Karpas-422 (cell line): ENCODE measurements at regions not wholly inside any gene's neighbourhood (a gene's known extent, or its start where the extent isn't known, plus 50 kb on each side); places are given as distances from the start of the nearest gene placed in this dataset.
A peak's percentile ranks its signal among the peaks of the same experiment; 100 is the strongest.
"Not testable (repeated sequence)": the region's sequence is repeated elsewhere in the genome, so short reads cannot be mapped to it uniquely, and the experiment has no call there.

Experiments
- DNase-seq: peaks from one replicate; pipeline ENCODE4 v3.0.0-alpha.2; 2015
- H2AFZ ChIP-seq: fragments of 200-600 bp; sonication (generic); 2 replicates; pipeline ENCODE4 v1.6.1; 2014; ENCODE audit warnings: antibody characterized with exemption, low read length, mixed read lengths
- H3K27ac ChIP-seq: fragments of 200-600 bp; sonication (generic); 2 replicates; pipeline ENCODE4 v1.5.1; 2014; ENCODE audit warnings: mild to moderate bottlenecking, low read length, moderate library complexity
- H3K27me3 ChIP-seq: fragments of 200-600 bp; sonication (generic); 2 replicates; pipeline ENCODE4 v1.6.1; 2014; ENCODE audit warnings: low read length, mixed read lengths
- H3K36me3 ChIP-seq: fragments of 200-600 bp; sonication (generic); 2 replicates; pipeline ENCODE4 v1.6.1; 2014; ENCODE audit warnings: low read length, mixed read lengths; ENCODE audit not compliant: insufficient read depth
- H3K4me1 ChIP-seq: fragments of 200-600 bp; sonication (generic); 2 replicates; pipeline ENCODE4 v1.6.1; 2014; ENCODE audit warnings: mild to moderate bottlenecking, low read length, mixed read lengths
- H3K4me2 ChIP-seq: fragments of 200-600 bp; sonication (generic); 2 replicates; pipeline ENCODE4 v1.6.1; 2014; ENCODE audit warnings: low read length, low read depth, mild to moderate bottlenecking; ENCODE audit not compliant: poor library complexity, severe bottlenecking
- H3K4me3 ChIP-seq: fragments of 200-600 bp; sonication (generic); 2 replicates; pipeline ENCODE4 v1.5.1; 2014; ENCODE audit warnings: mild to moderate bottlenecking, antibody characterized with exemption, low read length, mixed read lengths
- H3K79me2 ChIP-seq: fragments of 200-600 bp; sonication (generic); 2 replicates; pipeline ENCODE4 v1.6.1; 2014; ENCODE audit warnings: mild to moderate bottlenecking, low read length, mixed read lengths
- H3K9ac ChIP-seq: fragments of 200-600 bp; sonication (generic); 2 replicates; pipeline ENCODE4 v1.6.0; 2014; ENCODE audit warnings: low read length
- H3K9me2 ChIP-seq: fragments of 200-600 bp; sonication (generic), shearing (Covaris generic); replicated peaks from 2 replicates; pipeline ENCODE4 v1.6.0; 2014; ENCODE audit warnings: mild to moderate bottlenecking, low read length, moderate library complexity; ENCODE audit not compliant: insufficient read depth
- H3K9me3 ChIP-seq: fragments of 300-700, 200-600 bp; sonication (generic); 2 replicates; pipeline ENCODE4 v1.6.1; 2014; ENCODE audit warnings: low read length, mixed read lengths
- H4K20me1 ChIP-seq: fragments of 200-600 bp; sonication (generic); 2 replicates; pipeline ENCODE4 v1.6.1; 2014; ENCODE audit warnings: mild to moderate bottlenecking, antibody characterized with exemption, low read length, low read depth; ENCODE audit not compliant: insufficient read depth

- peak; percentile 81 for DNase-seq
- Histone ChIP-seq H3K27me3 (no peaks in the 10 kb centered on the region), H3K4me3 (no peak overlapping the region), H3K4me1 (peaks cover 8% of the 10 kb centered on the region), H3K9me2 (no peaks in the 10 kb centered on the region), H3K36me3 (no peaks in the 10 kb centered on the region), H3K4me2 (no peak overlapping the region), H2AFZ (no peak overlapping the region), H4K20me1 (no peaks in the 10 kb centered on the region), H3K27ac (no peak overlapping the region), H3K79me2 (no peaks in the 10 kb centered on the region), H3K9me3 (no peaks in the 10 kb centered on the region), H3K9ac (no peak overlapping the region)
Observed at GRCh38 chr17:22512997-22513538, 820.7 kb downstream of the KCNJ18 start.

DNA sequence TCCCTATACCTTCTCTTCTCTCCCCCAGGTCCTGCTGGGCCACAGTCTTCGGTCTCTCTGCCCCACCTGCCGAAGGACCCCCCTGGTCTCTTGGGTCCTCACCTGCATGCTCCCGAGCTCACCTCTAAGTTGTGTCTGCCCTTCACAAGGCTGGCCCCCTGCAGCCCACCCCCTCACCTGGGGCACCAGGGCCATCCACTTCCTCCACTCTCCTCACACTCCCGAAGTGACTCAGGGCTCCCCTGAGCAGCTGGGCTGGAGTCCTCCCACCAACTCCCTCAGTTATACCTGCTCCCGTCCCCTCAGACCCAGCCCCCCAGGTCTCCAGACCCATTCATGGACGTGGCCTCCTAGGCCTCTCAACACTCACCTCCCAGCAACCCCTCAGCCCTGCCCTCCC lies 822.0 kb downstream of the KCNJ18 start:
- H3K9me3 ChIP-seq: no peaks in the 10 kb centered on the region
- no peaks in the 10 kb centered on the region for H3K27me3 ChIP-seq
- no peaks in the 10 kb centered on the region for H3K9me2 ChIP-seq

DNA sequence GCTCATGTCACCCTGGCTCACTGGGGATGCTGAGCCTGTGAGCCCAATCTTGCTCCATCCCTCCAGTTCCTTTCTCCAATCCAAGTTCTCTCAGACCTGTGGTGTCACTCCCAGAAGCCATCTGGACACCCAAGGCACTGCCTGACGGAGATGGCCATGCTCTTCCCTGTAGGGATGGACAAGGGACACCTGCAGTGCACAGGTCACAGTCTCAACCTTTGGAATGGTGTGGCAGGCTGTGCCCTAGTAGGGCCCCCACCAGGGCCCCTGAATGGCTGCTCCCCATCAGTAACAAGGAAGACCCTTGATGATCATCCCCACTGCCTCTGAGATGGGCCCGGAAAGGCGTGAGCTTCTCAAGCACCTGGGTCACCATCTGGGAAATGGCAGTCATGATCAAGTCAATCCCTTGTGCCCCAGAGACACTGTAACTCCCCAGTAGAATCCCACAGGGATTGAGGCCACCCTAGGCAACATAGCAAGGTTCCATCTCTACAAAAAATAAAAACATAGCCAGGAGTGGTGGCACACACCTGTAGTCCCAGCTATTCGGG lies 822.5 kb downstream of the KCNJ18 start:
- Histone ChIP-seq H2AFZ (no peak overlapping the region), H3K4me2 (no peak overlapping the region), H3K9ac (no peak overlapping the region), H3K27me3 (no peaks in the 10 kb centered on the region), H3K79me2 (no peaks in the 10 kb centered on the region), H3K36me3 (no peaks in the 10 kb centered on the region), H3K27ac (no peak overlapping the region), H3K4me3 (no peak overlapping the region), H3K4me1 (peaks cover 2% of the 10 kb centered on the region; the same call in 1 of the 2 replicates), H3K9me2 (no peaks in the 10 kb centered on the region), H4K20me1 (no peaks in the 10 kb centered on the region), H3K9me3 (no peaks in the 10 kb centered on the region)
- DNase-seq: no peak

More for the DNA sequence above, 822.0 kb downstream of the KCNJ18 start:
- Histone ChIP-seq H3K27ac (no peak overlapping the region), H3K4me1 (peaks cover 3% of the 10 kb centered on the region; the same call in 1 of the 2 replicates), H3K79me2 (no peaks in the 10 kb centered on the region), H2AFZ (no peak overlapping the region), H3K4me2 (no peak overlapping the region), H3K9ac (no peak overlapping the region), H3K4me3 (no peak overlapping the region), H3K36me3 (no peaks in the 10 kb centered on the region), H4K20me1 (no peaks in the 10 kb centered on the region)
- DNase-seq: no peak

DNA sequence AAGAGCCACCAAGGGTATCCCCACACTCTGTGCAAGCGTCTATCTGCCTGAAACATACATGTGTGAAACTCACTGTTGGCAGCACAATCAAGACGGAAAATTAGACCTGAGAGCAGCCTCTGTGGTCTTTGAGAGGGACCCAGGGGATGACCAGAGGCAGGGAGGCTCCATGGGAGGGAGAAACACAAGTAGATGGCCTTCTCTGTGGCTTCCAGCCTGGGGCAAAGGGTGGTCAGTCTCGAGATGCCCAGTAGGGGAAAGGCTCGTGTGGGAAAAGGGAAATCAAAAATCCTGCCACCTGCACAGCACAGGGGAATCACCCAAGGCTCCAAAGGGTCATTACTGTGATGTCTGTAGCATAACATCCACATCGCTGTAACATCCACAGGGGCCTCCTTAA lies 823.3 kb downstream of the KCNJ18 start:
- no peaks in the 10 kb centered on the region for H4K20me1 ChIP-seq
- no peaks in the 10 kb centered on the region for H3K9me2 ChIP-seq
- no peaks in the 10 kb centered on the region for H3K27me3 ChIP-seq
- no peak overlapping the region for H3K27ac ChIP-seq
- H3K4me3 ChIP-seq: no peak overlapping the region
- H3K4me1 ChIP-seq: no peaks in the 10 kb centered on the region
- H3K9ac ChIP-seq: no peak overlapping the region
- H3K36me3 ChIP-seq: no peaks in the 10 kb centered on the region
- no peak overlapping the region for H3K4me2 ChIP-seq
- H3K9me3 ChIP-seq: no peaks in the 10 kb centered on the region
- no peaks in the 10 kb centered on the region for H3K79me2 ChIP-seq
- H2AFZ ChIP-seq: no peak overlapping the region
- no peak for DNase-seq

GRCh38 chr17:22516861-22517636 lies 824.7 kb downstream of the KCNJ18 start:
- Histone ChIP-seq H3K4me3 (no peak overlapping the region), H2AFZ (no peak overlapping the region), H3K4me2 (no peak overlapping the region)

GRCh38 chr17:22517716-22518115 lies 825.4 kb downstream of the KCNJ18 start:
- no peaks in the 10 kb centered on the region for H3K9me3 ChIP-seq
- H3K36me3 ChIP-seq: no peaks in the 10 kb centered on the region
- DNase-seq: peak; percentile 52
- H3K4me1 ChIP-seq: no peaks in the 10 kb centered on the region
- H3K27me3 ChIP-seq: no peaks in the 10 kb centered on the region
- no peak overlapping the region for H3K4me2 ChIP-seq
- H3K79me2 ChIP-seq: no peaks in the 10 kb centered on the region
- no peaks in the 10 kb centered on the region for H3K9me2 ChIP-seq
- no peak overlapping the region for H3K27ac ChIP-seq
- no peak overlapping the region for H2AFZ ChIP-seq
- H3K9ac ChIP-seq: no peak overlapping the region
- no peaks in the 10 kb centered on the region for H4K20me1 ChIP-seq
- no peak overlapping the region for H3K4me3 ChIP-seq

More at GRCh38 chr17:22516861-22517636, 824.7 kb downstream of the KCNJ18 start:
- Histone ChIP-seq H3K27ac (no peak overlapping the region), H3K9me3 (no peaks in the 10 kb centered on the region), H4K20me1 (no peaks in the 10 kb centered on the region), H3K36me3 (no peaks in the 10 kb centered on the region), H3K27me3 (no peaks in the 10 kb centered on the region), H3K4me1 (no peaks in the 10 kb centered on the region), H3K9me2 (no peaks in the 10 kb centered on the region), H3K79me2 (no peaks in the 10 kb centered on the region), H3K9ac (no peak overlapping the region)
- no peak for DNase-seq

DNA sequence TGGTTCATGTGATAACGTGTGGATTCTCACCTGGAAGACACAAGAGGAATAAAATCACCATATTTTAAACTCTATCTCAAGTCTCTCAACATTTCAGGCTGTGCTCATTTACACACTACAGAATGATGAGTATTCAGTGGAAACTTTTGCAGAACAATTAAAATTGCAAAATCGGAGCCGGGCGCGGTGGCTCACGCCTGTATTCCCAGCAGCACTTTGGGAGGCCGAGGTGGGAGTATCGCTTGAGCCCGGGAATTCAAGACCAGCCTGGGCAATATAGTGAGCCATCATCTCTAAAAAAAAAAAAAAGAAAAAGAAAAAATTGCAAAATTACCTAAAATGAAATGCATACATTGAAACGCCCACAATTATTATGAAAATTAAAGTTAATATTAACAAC lies 825.9 kb downstream of the KCNJ18 start:
- Histone ChIP-seq H3K9me2 (no peaks in the 10 kb centered on the region), H3K4me3 (no peak overlapping the region), H3K9me3 (no peaks in the 10 kb centered on the region), H3K27me3 (no peaks in the 10 kb centered on the region), H2AFZ (no peak overlapping the region), H4K20me1 (no peaks in the 10 kb centered on the region), H3K4me2 (no peak overlapping the region), H3K27ac (no peak overlapping the region), H3K9ac (no peak overlapping the region), H3K36me3 (no peaks in the 10 kb centered on the region), H3K79me2 (no peaks in the 10 kb centered on the region), H3K4me1 (no peaks in the 10 kb centered on the region)
- DNase-seq: no peak

DNA sequence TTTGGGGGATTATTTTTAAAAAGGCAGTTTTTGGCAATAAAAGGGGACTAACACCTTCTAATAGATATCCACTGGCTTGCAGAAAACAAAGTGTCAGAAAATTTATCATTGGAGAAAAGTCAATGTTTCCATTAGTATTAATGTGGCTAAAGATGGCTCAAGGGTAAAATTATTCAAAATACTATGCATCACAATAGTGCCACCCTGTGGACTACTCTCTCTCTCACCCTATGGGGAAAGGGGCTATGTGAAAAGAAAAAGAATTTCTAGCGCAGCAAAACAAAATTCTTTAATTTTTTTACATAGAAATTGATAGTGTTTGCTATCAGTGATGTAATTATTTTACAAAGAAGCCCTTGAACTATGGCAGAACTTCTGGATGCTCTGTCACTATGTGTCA lies 856.5 kb downstream of the KCNJ18 start:
- not testable (repeated sequence) for H3K27me3 ChIP-seq, H3K9me2 ChIP-seq, H3K9ac ChIP-seq, H3K4me1 ChIP-seq, H3K27ac ChIP-seq, DNase-seq, H3K79me2 ChIP-seq, H3K36me3 ChIP-seq, H4K20me1 ChIP-seq, H3K4me3 ChIP-seq, H3K9me3 ChIP-seq, H2AFZ ChIP-seq, H3K4me2 ChIP-seq
